Neural progenitor cell (in vitro differentiated cells): ENCODE measurements at regions not wholly inside any gene's neighbourhood (a gene's known extent, or its start where the extent isn't known, plus 50 kb on each side); places are given as distances from the start of the nearest gene placed in this dataset.

ENCODE experiments used
- DNase-seq: peaks from one replicate; pipeline ENCODE4 v3.0.0-alpha.2; 2016; ENCODE audit warnings: low spot score
- H2AFZ ChIP-seq: fragments of 200-600 bp; sonication (generic); replicated peaks from 2 replicates; pipeline ENCODE4 v1.6.1; 2016; ENCODE audit warnings: antibody characterized with exemption
- H3F3A ChIP-seq: fragments of 200-600 bp; sonication (generic); 2 replicates; pipeline ENCODE4 v1.6.1; 2016; ENCODE audit warnings: antibody characterized with exemption, low read depth
- H3K27ac ChIP-seq: fragments of 200-600 bp; sonication (generic); 2 replicates; pipeline ENCODE4 v1.5.1; 2016; ENCODE audit warnings: mild to moderate bottlenecking
- H3K27me3 ChIP-seq: fragments of 200-600 bp; sonication (generic); 2 replicates; pipeline ENCODE4 v1.6.1; 2016; ENCODE audit warnings: mild to moderate bottlenecking, moderate library complexity
- H3K36me3 ChIP-seq: fragments of 200-600 bp; sonication (generic); 2 replicates; pipeline ENCODE4 v1.5.1; 2016
- H3K4me1 ChIP-seq: fragments of 200-600 bp; sonication (generic); 2 replicates; pipeline ENCODE4 v1.6.1; 2016; ENCODE audit warnings: mixed run types
- H3K4me2 ChIP-seq: fragments of 200-600 bp; sonication (generic); 2 replicates; pipeline ENCODE4 v1.6.1; 2016
- H3K4me3 ChIP-seq: fragments of 200-600 bp; sonication (generic); 2 replicates; pipeline ENCODE4 v1.5.1; 2016
- H3K79me2 ChIP-seq: fragments of 200-600 bp; sonication (generic); 2 replicates; pipeline ENCODE4 v1.6.1; 2016; ENCODE audit warnings: low read depth
- H3K9ac ChIP-seq: fragments of 200-600 bp; sonication (generic); 2 replicates; pipeline ENCODE4 v1.6.1; 2016
- H3K9me3 ChIP-seq: fragments of 200-600 bp; sonication (generic); 2 replicates; pipeline ENCODE4 v1.5.1; 2016; ENCODE audit warnings: low read depth
- H4K20me1 ChIP-seq: fragments of 200-600 bp; sonication (generic); 2 replicates; pipeline ENCODE4 v1.6.1; 2016; ENCODE audit warnings: low read depth
- H3K27ac Mint-ChIP-seq: 3 replicates; pipeline ENCODE4 v1.8.0; 2021; ENCODE audit warnings: mixed read lengths
- H3K27me3 Mint-ChIP-seq: 2 replicates; pipeline ENCODE4 v1.8.0; 2022; ENCODE audit warnings: low read depth, mild to moderate bottlenecking, inconsistent platforms, moderate library complexity, mixed read lengths; ENCODE audit not compliant: insufficient read depth
- H3K36me3 Mint-ChIP-seq: 3 replicates; pipeline ENCODE4 v1.8.0; 2021; ENCODE audit warnings: mixed read lengths
- H3K4me1 Mint-ChIP-seq: 3 replicates; pipeline ENCODE4 v1.8.0; 2021; ENCODE audit warnings: mixed read lengths
- H3K4me3 Mint-ChIP-seq: 3 replicates; pipeline ENCODE4 v1.8.0; 2021; ENCODE audit warnings: mild to moderate bottlenecking, moderate library complexity, mixed read lengths
- H3K9me3 Mint-ChIP-seq: 3 replicates; pipeline ENCODE4 v1.8.0; 2020; ENCODE audit warnings: mixed read lengths
- CTCF ChIP-seq: fragments of 200-600 bp; sonication (generic); IDR thresholded peaks from 2 replicates; pipeline ENCODE4 v1.5.1; 2017; ENCODE audit warnings: antibody characterized with exemption, mild to moderate bottlenecking
- EZH2 ChIP-seq: fragments of 200-600 bp; sonication (generic); IDR thresholded peaks from 2 replicates; pipeline ENCODE4 v1.6.1; 2017; ENCODE audit warnings: antibody characterized with exemption, mild to moderate bottlenecking, moderate library complexity
- EZH2phosphoT487 ChIP-seq: fragments of 200-600 bp; sonication (generic); IDR thresholded peaks from 2 replicates; pipeline ENCODE4 v1.6.1; 2017; ENCODE audit warnings: antibody characterized with exemption

DNA sequence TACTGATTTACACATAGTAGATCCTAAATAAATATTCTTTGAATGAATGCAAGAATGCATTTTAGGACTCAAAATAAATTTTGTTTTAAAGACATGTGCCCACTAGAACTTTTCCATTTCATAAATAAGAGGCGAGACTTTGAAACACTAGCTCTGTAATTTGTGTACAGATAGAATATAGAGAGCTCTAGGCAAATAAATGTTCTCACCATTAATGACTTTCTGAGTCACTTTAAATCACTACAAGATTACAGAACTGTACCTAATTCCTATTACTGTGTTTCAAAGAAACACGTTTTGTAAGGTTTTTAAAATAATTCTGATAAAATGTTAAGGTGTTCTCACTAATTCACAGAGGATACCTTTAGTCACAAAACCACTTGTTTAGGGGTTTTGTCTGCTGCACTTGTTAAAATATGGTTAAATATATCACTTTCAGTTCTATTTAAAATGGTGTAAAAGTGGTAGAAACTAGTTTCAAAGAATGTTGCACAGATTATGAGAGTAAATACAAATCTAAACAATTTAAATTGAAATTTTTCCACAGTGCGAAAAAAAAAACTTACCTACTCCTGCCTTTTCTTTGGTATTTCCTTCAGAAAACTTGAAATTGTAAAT, 158.7 kb upstream of the ZC3H15 start:
- TF ChIP-seq EZH2phosphoT487 (no peak), EZH2 (no peak), CTCF (no peak)
- Histone ChIP-seq H3K4me3 (no peak overlapping the region), H4K20me1 (no peaks in the 10 kb centered on the region), H3K9ac (no peak overlapping the region), H3K36me3 (no peaks in the 10 kb centered on the region), H3F3A (no peaks in the 10 kb centered on the region), H3K79me2 (no peaks in the 10 kb centered on the region), H3K9me3 (no peaks in the 10 kb centered on the region), H3K4me2 (no peak overlapping the region), H2AFZ (no peak overlapping the region), H3K27me3 (no peaks in the 10 kb centered on the region), H3K4me1 (no peaks in the 10 kb centered on the region), H3K27ac (no peak overlapping the region)
- H3K27me3 Mint-ChIP-seq, result no peaks in the 10 kb centered on the region
- H3K4me3 Mint-ChIP-seq, result no peak overlapping the region
- H3K4me1 Mint-ChIP-seq, result peaks cover 5% of the 10 kb centered on the region
- H3K36me3 Mint-ChIP-seq, result no peaks in the 10 kb centered on the region
- no peaks in the 10 kb centered on the region for H3K9me3 Mint-ChIP-seq
- DNase-seq, result no peak
- no peak overlapping the region for H3K27ac Mint-ChIP-seq

- H3K4me1 ChIP-seq, result no peaks in the 10 kb centered on the region
- no peaks in the 10 kb centered on the region for H3K9me3 ChIP-seq
- no peak overlapping the region for H3K4me3 ChIP-seq
- no peak for DNase-seq
- Mint-ChIP-seq H3K36me3 (no peaks in the 10 kb centered on the region), H3K9me3 (no peaks in the 10 kb centered on the region), H3K27ac (no peak overlapping the region), H3K4me3 (no peak overlapping the region), H3K4me1 (peaks cover 5% of the 10 kb centered on the region), H3K27me3 (no peaks in the 10 kb centered on the region)
- TF ChIP-seq EZH2phosphoT487 (no peak), CTCF (no peak), EZH2 (no peak)
- no peaks in the 10 kb centered on the region for H4K20me1 ChIP-seq
- no peaks in the 10 kb centered on the region for H3K79me2 ChIP-seq
- no peak overlapping the region for H3K9ac ChIP-seq
- no peaks in the 10 kb centered on the region for H3K27me3 ChIP-seq
- H3K36me3 ChIP-seq, result no peaks in the 10 kb centered on the region
- H3F3A ChIP-seq, result no peaks in the 10 kb centered on the region
- no peak overlapping the region for H3K27ac ChIP-seq
- no peak overlapping the region for H2AFZ ChIP-seq
- H3K4me2 ChIP-seq, result no peak overlapping the region
Observed at GRCh38 chr2:186328838-186329237, 157.2 kb upstream of the ZC3H15 start.

GRCh38 chr2:186330050-186330449, 156.0 kb upstream of the ZC3H15 start:
- H3K9ac ChIP-seq, result no peak overlapping the region
- H3K27ac ChIP-seq, result no peak overlapping the region
- no peak overlapping the region for H3K4me2 ChIP-seq
- H3K79me2 ChIP-seq, result no peaks in the 10 kb centered on the region
- Mint-ChIP-seq H3K27ac (no peak overlapping the region), H3K27me3 (no peaks in the 10 kb centered on the region), H3K9me3 (no peaks in the 10 kb centered on the region), H3K4me1 (peaks cover 5% of the 10 kb centered on the region), H3K36me3 (no peaks in the 10 kb centered on the region), H3K4me3 (no peak overlapping the region)
- no peak for DNase-seq
- no peaks in the 10 kb centered on the region for H3K27me3 ChIP-seq
- H4K20me1 ChIP-seq, result no peaks in the 10 kb centered on the region
- H3K4me3 ChIP-seq, result no peak overlapping the region
- H3K36me3 ChIP-seq, result no peaks in the 10 kb centered on the region
- TF ChIP-seq EZH2 (no peak), EZH2phosphoT487 (no peak), CTCF (no peak)
- no peaks in the 10 kb centered on the region for H3K4me1 ChIP-seq
- no peaks in the 10 kb centered on the region for H3F3A ChIP-seq
- H2AFZ ChIP-seq, result no peak overlapping the region
- no peaks in the 10 kb centered on the region for H3K9me3 ChIP-seq
